PC-3 (cell line): ENCODE measurements at regions not wholly inside any gene's neighbourhood (a gene's known extent, or its start where the extent isn't known, plus 50 kb on each side); places are given as distances from the start of the nearest gene placed in this dataset.

ENCODE experiments used
- ATAC-seq: fragments of 200-7000 bp; cut with Tn5 transposase; 2 replicates; pipeline ENCODE4 v1.9.1; 2020; ENCODE audit warnings: mild to moderate bottlenecking, moderate library complexity
- BruUV-seq: library from RNA; stranded (reverse); fragments of 400-500 nt; replicated peaks from 2 replicates; lab custom pipeline; 2021; lab: Mats Ljungman, UMichigan
- CTCF ChIA-PET: fragments of 300-600 bp; sonication (Branson Sonifier 250); formaldehyde crosslinking; loops from one replicate; lab custom pipeline; 2022; ENCODE audit warnings: antibody characterized with exemption; lab: Charles Lee
- POLR2A ChIA-PET: fragments of 300-600 bp; sonication (Branson Sonifier 250); formaldehyde crosslinking; loops from one replicate; lab custom pipeline; 2022; ENCODE audit warnings: antibody characterized with exemption; ENCODE audit not compliant: unreplicated experiment; lab: Charles Lee
- DNase-seq: peaks from one replicate; pipeline ENCODE4 v3.0.0-alpha.2; 2015
- H2AFZ ChIP-seq: fragments of 300-600 bp; sonication (generic); 2 replicates; pipeline ENCODE4 v1.6.0; 2016; ENCODE audit warnings: antibody characterized with exemption, low read length
- H3F3A ChIP-seq: fragments of 300-600 bp; sonication (generic); one replicate; pipeline ENCODE4 v1.6.0; 2017; ENCODE audit warnings: antibody characterized with exemption, low read length, control low read depth, mild to moderate bottlenecking; ENCODE audit not compliant: unreplicated experiment
- H3K27ac ChIP-seq: fragments of 300-600 bp; sonication (generic); 2 replicates; pipeline ENCODE4 v1.5.1; 2016; ENCODE audit warnings: mild to moderate bottlenecking, low read length
- H3K27me3 ChIP-seq: fragments of 300-600 bp; sonication (generic); 2 replicates; pipeline ENCODE4 v1.6.1; 2016; ENCODE audit warnings: low read length, mixed read lengths
- H3K36me3 ChIP-seq: fragments of 300-600 bp; sonication (generic); 2 replicates; pipeline ENCODE4 v1.6.1; 2016; ENCODE audit warnings: low read depth, mixed run types, low read length, mixed read lengths
- H3K4me1 ChIP-seq: fragments of 300-600 bp; sonication (generic); 2 replicates; pipeline ENCODE4 v1.5.1; 2016; ENCODE audit warnings: low read length; ENCODE audit not compliant: insufficient read depth
- H3K4me2 ChIP-seq: fragments of 300-600 bp; sonication (generic); 2 replicates; pipeline ENCODE4 v1.6.0; 2016; ENCODE audit warnings: low read length
- H3K4me3 ChIP-seq: fragments of 300-600 bp; sonication (generic); 2 replicates; pipeline ENCODE4 v1.5.1; 2016; ENCODE audit warnings: mild to moderate bottlenecking, low read length, mixed read lengths
- H3K79me2 ChIP-seq: fragments of 300-600 bp; sonication (generic); 2 replicates; pipeline ENCODE4 v1.6.1; 2017; ENCODE audit warnings: low read length, mixed read lengths
- H3K9ac ChIP-seq: fragments of 300-600 bp; sonication (generic); 2 replicates; pipeline ENCODE4 v1.6.0; 2016; ENCODE audit warnings: mild to moderate bottlenecking, low read length
- H3K9me2 ChIP-seq: fragments of 300-600 bp; sonication (generic); replicated peaks from 2 replicates; pipeline ENCODE4 v1.6.1; 2016; ENCODE audit warnings: mixed run types, low read length, mixed read lengths
- H3K9me3 ChIP-seq: fragments of 300-600 bp; sonication (generic); 2 replicates; pipeline ENCODE4 v1.6.1; 2016; ENCODE audit warnings: low read length, mixed read lengths
- H4K20me1 ChIP-seq: fragments of 300-600 bp; sonication (generic); 2 replicates; pipeline ENCODE4 v1.6.1; 2016; ENCODE audit warnings: low read length, mixed read lengths
- EZH2 ChIP-seq: fragments of 300-600 bp; sonication (generic); IDR thresholded peaks from one replicate; pipeline ENCODE4 v1.6.1; 2017; ENCODE audit warnings: antibody characterized with exemption, mild to moderate bottlenecking, low read length; ENCODE audit not compliant: unreplicated experiment
- EZH2phosphoT487 ChIP-seq: fragments of 300-600 bp; sonication (generic); IDR thresholded peaks from 2 replicates; pipeline ENCODE4 v1.6.1; 2018; ENCODE audit warnings: mild to moderate bottlenecking, antibody characterized with exemption, low read length, borderline replicate concordance
- intact Hi-C: fragments of 100-400 bp; cut with micrococcal nuclease; formaldehyde crosslinking; loops from 2 replicates; pipeline ENCODE4 v1.9.0; 2023
- TF ChIP-seq, protein P1 (sequence below): fragments of 300-600 bp; sonication (generic); conservative IDR thresholded peaks from 2 replicates; pipeline ENCODE4 v1.5.1; 2017; ENCODE audit warnings: antibody characterized with exemption, low read depth, mild to moderate bottlenecking, low read length

DNA sequence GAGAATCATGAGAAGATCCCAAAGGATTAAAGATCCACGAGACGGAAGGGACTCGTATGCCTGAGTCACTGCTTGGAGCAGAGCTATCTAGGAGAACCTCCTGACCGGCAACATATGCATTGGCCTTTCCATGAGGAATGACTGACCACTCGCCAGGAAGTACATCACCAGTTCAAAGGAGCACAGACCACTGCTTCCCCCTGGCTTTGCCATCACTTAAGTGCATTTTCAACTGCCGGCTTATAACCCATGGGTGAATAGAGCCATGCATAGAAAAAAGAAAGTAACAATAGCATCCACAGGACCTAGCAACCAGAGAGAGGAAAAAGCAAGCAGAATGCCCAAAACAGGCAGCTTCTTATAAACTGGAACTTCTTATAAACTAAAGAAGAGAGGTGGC lies 98.3 kb upstream of the ZC3H12C start:
- DNase-seq, result no peak

DNA sequence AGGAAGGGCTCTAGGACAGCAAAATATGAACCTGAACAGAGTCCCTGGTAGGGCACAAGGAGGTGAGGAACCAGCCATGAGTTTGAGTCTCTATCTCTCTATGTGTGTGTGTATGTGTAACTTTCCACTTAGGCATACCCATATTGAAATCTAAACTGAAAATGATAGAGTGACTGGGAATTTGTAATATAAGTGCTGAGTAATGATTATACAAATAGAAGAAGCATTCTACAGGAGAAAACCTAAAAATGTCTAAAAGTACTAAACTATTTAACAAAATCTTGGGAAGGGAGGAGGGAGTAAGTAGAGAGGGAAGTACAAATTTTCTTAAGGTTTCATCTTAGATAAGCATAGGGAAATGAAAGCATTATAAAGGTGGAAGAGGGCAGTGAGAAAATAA lies 97.1 kb upstream of the ZC3H12C start:
- DNase-seq (no peak), ATAC-seq (no peak)
- Histone ChIP-seq H3K27me3 (no peaks in the 10 kb centered on the region), H4K20me1 (no peaks in the 10 kb centered on the region), H3K9me2 (no peaks in the 10 kb centered on the region), H3K9me3 (no peaks in the 10 kb centered on the region), H2AFZ (no peak overlapping the region), H3K9ac (no peak overlapping the region), H3K36me3 (no peaks in the 10 kb centered on the region), H3K4me1 (peaks cover 30% of the 10 kb centered on the region), H3K4me2 (no peak overlapping the region), H3K4me3 (no peak overlapping the region), H3F3A (no peaks in the 10 kb centered on the region), H3K27ac (no peak overlapping the region), H3K79me2 (no peaks in the 10 kb centered on the region)
- CTCF ChIA-PET, result no interaction called here
- TF ChIP-seq, protein P1, sequence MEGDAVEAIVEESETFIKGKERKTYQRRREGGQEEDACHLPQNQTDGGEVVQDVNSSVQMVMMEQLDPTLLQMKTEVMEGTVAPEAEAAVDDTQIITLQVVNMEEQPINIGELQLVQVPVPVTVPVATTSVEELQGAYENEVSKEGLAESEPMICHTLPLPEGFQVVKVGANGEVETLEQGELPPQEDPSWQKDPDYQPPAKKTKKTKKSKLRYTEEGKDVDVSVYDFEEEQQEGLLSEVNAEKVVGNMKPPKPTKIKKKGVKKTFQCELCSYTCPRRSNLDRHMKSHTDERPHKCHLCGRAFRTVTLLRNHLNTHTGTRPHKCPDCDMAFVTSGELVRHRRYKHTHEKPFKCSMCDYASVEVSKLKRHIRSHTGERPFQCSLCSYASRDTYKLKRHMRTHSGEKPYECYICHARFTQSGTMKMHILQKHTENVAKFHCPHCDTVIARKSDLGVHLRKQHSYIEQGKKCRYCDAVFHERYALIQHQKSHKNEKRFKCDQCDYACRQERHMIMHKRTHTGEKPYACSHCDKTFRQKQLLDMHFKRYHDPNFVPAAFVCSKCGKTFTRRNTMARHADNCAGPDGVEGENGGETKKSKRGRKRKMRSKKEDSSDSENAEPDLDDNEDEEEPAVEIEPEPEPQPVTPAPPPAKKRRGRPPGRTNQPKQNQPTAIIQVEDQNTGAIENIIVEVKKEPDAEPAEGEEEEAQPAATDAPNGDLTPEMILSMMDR, result no peak
- TF ChIP-seq EZH2phosphoT487 (no peak), EZH2 (no peak)
- intact Hi-C loops, result no loop called here
- POLR2A ChIA-PET, result interaction anchor here (0.6 kb wide), 1 partner anchor 295 kb away, joined by 3 read pairs; no protein-coding TSS in a partner anchor
- no TSS peak for BruUV-seq

More for the DNA sequence above, 98.3 kb upstream of the ZC3H12C start:
- Histone ChIP-seq H3K27ac (no peak overlapping the region), H3K9me2 (no peaks in the 10 kb centered on the region), H3K79me2 (no peaks in the 10 kb centered on the region), H3K9me3 (no peaks in the 10 kb centered on the region), H3K4me2 (no peak overlapping the region), H3K27me3 (no peaks in the 10 kb centered on the region), H3K9ac (no peak overlapping the region), H2AFZ (no peak overlapping the region), H3K4me1 (peaks cover 19% of the 10 kb centered on the region), H3K4me3 (no peak overlapping the region), H3K36me3 (no peaks in the 10 kb centered on the region), H4K20me1 (no peaks in the 10 kb centered on the region), H3F3A (no peaks in the 10 kb centered on the region)
- ChIA-PET POLR2A (no interaction called here), CTCF (no interaction called here)
- no peak for ATAC-seq
- BruUV-seq, result no TSS peak
- no peak for TF ChIP-seq EZH2phosphoT487
- TF ChIP-seq, protein P1, result no peak
- intact Hi-C loops, result no loop called here

DNA sequence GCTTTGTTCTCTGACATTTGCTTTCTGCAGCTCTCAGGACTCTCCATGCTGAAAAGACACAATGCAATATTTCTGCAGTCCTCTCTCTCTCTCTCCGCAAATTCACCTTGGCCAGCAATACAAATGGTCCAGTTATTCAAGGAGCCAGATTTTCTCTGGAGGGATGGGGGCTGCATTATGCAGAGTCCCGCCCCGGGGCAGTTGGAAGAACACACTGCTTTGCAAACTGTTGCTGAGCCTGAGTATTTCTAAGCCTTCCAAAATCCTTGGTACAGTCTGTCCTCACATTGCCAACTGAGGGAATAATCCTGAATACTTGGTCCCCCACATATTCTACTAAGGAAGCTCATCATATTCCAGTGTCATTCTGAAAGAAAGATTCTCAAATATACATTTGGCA lies 94.3 kb upstream of the ZC3H12C start:
- Histone ChIP-seq H3F3A (no peaks in the 10 kb centered on the region), H3K27me3 (no peaks in the 10 kb centered on the region), H3K4me3 (no peak overlapping the region), H3K79me2 (no peaks in the 10 kb centered on the region), H4K20me1 (no peaks in the 10 kb centered on the region), H3K9me2 (no peaks in the 10 kb centered on the region), H3K27ac (peak overlapping the region; percentile 86), H3K36me3 (no peaks in the 10 kb centered on the region), H3K4me2 (no peak overlapping the region), H3K9ac (peak overlapping the region; percentile 70), H3K9me3 (no peaks in the 10 kb centered on the region), H2AFZ (no peak overlapping the region), H3K4me1 (peaks cover 39% of the 10 kb centered on the region)
- intact Hi-C loops, result no loop called here
- no peak for DNase-seq
- BruUV-seq, result no TSS peak
- ChIA-PET POLR2A (no interaction called here), CTCF (no interaction called here)
- no peak for ATAC-seq
- no peak for TF ChIP-seq EZH2phosphoT487
- TF ChIP-seq, protein P1, result no peak
- TF ChIP-seq EZH2, result no peak
